Activated CD4-positive, CD25-positive, alpha-beta regulatory T cell treated with anti-CD3 and anti-CD28 coated beads, Interleukin-2, amount 50 U/mL, for 24 hours (primary cell): ENCODE measurements at regions not wholly inside any gene's neighbourhood (a gene's known extent, or its start where the extent isn't known, plus 50 kb on each side); places are given as distances from the start of the nearest gene placed in this dataset.
"Not testable (repeated sequence)": the region's sequence is repeated elsewhere in the genome, so short reads cannot be mapped to it uniquely, and the experiment has no call there.

Experiments
- ATAC-seq, 2 donors: fragments of 150-1000 bp; cut with Tn5 transposase; one replicate each; pipeline ENCODE4 v1.10.0; 2021; ENCODE audit warnings: mild to moderate bottlenecking in 1 of 2, moderate library complexity in 1 of 2

DNA sequence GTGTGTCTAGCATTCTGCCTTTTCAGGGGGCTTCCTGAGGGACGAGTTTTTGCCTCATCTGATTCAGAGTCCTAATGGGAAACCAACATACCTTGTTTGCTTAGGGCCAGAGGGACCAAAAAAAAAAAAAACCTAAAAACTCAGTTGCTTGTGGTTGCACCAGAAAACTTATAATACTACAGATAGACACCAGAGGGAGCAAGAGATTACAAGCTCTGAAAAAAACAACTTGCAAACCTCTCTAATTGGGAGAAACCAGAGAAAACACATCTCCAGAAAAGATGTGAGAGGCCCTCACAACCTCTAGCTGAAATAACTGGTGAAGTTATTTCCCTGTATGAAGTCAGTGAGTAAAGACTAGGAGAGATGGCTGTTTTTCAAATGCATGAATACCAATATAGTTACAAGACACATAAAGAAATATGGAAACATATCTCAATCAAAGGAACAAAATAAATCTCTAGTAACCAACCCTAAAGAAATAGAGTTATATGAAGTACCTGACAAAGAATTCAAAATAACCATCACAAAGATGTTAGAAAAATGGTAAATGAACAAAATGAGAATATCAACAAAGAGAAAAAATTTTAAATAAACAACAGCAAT, 233.7 kb upstream of the NFIA start:
- ATAC-seq: no peak

DNA sequence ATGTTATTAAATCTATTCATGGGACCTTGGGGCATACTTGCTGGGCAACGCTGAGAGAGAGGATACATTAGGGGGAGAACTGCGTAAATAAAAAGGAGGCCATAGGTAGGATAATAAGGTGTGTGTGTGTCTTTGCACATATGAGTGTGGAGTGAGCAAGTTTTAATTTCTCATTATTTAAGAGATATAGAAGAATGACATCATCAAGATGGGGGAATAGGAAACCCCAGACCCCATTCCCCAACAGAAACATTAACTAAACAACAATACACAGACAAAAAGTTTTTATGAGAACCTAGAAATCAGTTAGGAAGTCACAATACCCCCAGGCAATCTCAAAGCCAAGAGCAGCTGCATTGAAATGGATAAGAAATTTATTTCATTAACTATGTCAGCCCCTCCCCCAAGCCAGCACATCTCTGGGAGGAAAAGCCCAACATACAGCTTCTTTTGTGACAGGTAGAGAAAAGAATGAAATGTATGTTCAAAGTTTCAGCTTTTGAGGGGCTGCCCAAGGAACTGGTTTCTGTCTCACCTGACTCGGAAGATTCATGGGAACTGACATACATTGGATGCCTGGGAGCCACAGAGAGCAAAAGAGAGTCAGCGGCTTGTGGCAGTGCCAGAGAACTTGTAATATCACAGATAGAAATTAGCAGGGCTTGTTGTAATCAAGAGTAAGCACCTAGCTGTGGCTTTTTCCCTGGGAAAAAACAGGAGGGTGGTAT, 234.3 kb upstream of the NFIA start:
- no peak for ATAC-seq

DNA sequence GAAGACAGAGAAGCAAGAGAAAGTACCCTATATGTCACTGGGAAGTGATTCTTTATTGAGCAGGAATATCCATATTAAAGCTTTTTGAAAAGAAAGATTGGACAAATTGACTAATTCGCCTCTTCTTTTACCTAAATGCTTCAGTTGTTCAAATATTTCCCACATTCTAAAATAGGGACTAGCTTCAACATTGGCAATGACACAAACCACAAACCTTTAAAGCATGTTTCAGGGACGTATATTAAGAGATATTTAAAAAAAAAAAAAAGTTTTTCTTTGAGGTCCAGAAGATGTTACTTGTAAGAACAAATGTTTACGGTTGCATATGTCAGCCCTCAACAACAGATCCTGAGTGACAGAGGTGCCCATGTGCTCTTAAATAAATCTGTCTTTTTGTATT, 235.0 kb upstream of the NFIA start:
- no peak for ATAC-seq

DNA sequence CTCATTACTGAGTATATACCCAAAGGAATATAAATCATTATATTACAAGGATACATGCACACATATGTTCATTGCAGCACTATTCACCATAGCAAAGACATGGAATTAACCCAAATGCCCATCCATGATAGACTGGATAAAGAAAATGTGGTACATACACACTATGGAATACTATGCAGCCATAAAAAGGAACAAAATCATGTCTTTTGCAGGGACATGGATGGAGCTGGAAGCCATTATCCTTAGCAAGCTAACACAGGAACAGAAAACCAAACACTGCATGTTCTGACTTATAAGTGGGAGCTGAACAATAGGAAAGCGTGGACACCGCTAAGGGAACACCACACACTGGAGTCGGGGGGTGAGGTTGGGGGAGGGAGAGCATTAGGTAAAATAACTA, 236.7 kb upstream of the NFIA start:
- not testable (repeated sequence) for ATAC-seq

DNA sequence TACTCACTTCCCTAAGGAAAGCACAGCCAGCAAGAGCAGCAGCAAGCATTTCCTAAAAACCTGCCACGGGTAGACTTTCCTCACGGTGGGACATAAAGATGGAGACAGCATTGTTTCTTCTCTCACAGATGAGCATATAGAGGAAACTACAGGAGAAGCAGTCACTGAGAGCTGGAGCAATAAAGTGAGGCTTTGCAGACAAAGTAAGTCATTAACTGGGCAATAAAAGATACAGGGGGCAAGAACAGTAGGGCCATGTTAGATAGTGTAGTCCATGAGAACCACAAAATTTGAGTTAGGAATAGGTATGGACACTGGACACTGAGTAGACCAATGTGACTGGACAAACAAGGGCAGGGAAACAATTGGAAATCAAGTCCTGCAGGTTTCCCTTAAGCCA, 240.1 kb upstream of the NFIA start:
- no peak for ATAC-seq

DNA sequence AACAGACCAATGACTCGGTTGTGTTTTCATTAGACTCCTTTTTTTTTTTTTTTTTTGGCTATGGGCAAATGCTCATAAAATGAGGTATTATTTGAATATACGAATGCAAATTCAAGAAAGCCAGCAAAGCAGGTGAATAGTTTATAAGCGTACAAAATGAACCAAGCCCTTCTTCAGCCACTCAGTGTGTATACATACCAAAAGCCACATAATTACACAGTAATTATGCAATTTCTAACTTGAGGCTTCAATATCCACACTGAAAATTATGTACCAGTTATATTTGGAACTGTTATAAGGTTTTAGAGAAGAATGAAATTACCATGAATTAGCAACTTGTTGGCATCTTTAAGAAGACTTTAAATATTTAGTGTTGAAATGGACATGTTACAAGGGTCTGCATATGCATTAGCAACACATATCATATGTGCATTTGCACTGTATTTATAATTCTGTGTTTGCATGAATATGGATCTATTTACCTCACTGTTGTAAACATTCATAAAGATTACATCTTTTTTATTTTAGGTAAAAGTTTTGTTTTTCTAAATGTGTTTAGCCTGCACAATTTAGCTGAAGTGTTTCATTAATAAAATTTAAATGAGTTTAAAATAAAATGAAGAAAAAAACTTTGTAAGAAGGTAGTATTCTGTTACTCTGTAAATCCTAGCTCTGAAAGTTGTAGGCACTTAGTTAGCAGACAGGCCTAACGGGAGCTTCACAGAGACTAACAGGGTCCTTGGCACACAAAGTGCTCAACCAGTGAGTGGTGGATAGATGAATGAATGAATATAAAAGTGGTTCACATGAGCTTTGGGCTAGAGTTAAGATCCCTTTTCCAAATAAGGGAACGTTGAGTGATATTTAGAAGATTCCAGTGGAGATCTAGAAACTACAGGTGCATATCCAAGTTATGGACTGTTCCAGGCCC, 241.0 kb upstream of the NFIA start:
- no peak for ATAC-seq

DNA sequence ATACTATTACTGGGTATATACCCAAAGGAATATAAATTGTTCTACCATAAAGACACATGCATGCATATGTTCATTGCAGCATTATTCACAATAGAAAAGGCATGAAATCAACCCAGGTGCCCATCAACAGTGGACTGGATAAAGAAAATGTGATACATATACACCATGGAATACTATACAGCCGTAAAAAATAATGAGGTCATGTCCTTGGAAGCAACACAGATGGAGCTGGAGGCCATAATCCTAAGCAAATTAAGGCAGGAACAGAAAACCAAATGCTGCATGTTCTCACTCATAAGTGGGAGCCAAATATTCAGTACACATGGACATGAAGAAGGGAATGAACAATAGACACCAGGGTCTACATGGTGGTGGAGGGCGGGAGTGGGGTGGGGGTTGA, 241.9 kb upstream of the NFIA start:
- not testable (repeated sequence) for ATAC-seq

DNA sequence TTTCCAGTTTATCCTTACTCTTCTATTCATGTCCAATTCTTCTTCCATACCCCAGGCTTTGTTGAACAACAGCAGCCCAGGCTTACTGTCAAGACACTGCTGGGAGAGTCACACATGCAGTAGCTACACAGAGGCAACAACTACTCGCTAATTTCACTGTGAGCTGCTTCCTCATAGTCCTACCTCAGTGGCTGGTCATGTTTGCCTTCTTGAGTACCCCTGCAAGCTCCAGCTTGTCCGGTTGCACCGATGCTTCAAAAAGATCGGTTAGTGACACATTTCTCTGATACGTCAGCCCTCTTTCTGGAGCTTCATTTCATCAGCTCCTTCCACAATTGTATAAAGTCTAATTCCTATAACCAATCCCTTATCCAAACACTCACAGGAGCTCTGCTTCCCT, 246.7 kb upstream of the NFIA start:
- no peak for ATAC-seq

DNA sequence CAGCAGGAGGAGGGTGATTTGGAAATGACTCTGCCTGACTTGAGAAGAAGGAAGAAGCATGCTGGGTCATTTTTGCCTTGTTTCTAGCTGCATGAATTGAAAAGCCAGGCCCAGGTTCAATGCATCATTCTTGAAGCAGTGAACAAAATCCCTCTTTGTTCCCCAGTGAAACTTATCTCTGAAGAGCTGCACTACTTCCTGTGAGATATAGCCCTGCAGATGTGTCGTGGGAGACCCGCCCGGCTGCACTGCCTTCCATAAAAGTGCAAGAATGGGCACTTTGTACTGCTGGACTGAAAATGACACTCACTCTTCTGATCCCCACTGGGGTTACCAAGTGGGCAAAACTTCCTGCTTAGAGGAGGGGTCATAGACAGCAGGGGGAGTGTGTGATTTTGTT, 249.2 kb upstream of the NFIA start:
- no peak for ATAC-seq

DNA sequence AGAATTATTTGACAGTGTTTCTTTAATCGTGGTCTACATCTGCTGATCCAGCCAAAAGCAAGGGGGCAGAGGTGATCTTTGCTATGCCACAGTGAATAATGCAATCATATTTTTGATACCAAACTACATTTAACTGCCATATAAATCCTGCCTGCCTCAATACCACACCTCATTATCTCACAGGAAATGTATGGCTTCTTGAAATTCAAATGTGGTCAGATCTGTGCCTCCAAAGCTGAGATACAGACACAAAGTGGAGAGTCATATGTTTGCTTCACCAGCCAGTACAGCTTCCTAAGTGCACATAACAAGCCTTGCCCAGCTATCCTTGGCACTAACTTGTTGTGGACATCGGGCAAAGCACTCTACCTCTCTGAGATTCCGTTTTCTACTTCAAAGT, 250.0 kb upstream of the NFIA start:
- ATAC-seq: no peak

DNA sequence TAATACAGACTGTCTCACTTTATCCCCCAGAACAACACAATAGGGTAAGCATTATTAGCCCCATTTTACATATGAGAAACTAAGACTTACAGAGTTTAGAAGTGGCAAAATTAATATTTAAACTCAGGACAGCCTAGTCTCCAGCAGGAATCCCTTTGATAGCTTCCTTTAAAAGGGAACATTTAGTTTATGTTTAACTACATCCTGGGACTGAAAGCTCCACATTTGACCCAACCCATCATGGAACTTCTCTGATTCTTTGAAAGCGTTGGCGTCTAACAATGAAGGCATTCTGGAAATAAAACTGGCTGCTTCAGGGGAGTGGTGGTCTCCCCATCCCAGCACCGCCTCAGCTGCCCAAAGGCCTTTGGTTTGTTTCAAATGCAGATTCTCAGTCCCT, 250.6 kb upstream of the NFIA start:
- ATAC-seq: no peak

DNA sequence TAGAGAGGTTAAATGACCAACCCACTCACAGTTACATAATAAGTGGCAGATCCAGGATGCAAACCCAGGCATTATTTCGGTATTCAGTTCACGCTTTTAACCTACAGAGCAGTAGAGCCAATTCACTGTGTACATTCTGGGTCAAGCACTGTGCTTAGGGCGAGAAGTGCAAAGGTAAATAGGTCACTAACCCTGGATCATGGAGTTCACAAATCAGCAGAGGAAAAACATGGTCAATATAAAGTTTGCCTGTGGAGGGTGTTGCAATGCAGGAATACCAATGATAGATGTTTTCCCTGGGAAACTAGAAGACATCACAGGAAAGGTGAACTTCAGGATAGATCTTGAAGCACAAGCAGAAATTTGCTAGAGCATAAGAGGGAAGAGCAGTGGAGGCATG, 253.4 kb upstream of the NFIA start:
- ATAC-seq: no peak

DNA sequence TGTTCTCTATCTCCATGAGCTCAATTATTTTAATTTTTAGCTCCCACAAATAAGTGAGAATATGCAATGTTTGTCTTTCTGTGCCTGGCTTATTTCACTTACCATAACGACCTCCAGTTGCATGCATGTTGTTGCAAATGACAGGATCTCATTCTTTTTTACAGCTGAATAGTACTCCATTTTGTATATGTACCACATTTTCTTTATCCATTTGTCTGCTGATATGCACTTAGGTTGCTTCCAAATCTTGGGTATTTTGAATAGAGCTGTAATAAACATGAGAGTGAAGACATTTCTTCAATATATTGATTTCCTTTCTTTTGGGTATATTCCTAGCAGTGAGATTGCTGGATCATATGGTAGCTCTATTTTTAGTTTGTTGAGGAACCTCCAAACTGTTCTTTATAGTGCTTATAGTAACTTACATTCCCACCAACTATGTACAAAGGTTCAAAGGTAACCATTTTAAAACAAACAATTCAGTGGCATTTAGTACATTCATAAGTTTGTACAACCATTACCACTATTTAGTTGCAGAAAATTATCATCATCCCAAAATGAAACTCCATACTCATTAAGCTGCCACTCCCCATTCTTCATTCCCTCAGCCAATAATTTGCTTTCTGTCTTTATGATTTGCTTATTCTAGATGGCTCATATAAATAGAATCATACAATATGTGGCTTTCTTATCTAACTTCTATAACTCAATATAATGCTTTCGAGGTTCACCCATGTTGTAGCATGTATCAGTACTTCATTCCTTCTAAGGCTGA, 255.9 kb upstream of the NFIA start:
- ATAC-seq: no peak

DNA sequence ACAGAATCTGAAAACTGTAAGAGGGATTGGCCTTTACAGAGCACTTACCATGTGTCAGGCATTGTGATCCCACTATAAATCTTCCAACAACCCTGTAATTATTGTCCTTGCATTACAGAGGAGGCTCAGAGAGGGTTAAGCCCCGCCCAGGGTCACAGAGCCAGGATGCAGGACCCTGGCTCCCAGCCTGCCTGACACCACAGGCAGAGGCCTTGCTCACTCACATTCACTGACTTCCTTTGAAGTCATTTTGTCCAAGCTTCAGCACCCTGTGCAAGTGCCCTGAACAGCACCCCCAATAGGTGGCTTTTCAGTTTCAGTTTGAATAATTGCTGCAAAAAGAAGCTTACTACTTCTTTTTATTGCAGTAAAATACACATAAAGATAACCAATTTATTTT, 256.8 kb upstream of the NFIA start:
- ATAC-seq: no peak

DNA sequence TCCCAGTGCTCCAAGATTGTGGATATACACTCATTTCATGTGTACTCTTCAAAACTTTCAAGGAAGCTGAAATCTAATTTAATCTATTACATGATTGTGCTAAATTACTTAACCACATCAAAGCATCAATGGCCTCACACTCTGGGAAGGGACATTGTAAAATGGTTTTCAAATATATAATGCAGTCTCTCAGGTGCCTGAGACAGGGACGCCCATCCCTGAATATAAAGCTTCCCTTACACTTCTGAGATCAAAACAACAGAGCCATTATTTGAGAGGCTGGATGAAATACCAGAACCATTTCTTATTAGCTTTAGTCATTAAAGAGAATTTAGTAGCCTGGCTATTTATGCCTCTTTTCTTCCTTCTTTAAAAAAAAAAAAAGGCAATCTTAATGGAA, 259.2 kb upstream of the NFIA start:
- no peak for ATAC-seq

DNA sequence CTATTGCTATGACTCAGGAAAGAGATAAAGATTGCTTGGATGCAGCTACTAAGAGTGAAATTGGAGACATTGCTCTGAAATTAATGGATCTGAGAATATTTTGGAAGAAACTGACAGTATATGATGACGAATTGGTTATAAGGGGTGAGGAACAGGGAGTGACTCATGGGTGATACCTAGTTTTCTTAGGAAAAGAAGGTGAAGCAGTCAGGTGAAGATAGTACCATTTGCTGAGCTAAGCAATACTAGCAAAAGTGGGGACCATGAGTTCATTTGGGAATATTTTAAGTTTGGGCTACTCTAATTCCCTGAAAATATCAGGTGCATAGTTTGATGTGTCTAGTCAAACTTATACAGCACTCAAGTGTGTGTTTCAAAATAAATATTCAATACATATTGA, 260.1 kb upstream of the NFIA start:
- no peak for ATAC-seq

DNA sequence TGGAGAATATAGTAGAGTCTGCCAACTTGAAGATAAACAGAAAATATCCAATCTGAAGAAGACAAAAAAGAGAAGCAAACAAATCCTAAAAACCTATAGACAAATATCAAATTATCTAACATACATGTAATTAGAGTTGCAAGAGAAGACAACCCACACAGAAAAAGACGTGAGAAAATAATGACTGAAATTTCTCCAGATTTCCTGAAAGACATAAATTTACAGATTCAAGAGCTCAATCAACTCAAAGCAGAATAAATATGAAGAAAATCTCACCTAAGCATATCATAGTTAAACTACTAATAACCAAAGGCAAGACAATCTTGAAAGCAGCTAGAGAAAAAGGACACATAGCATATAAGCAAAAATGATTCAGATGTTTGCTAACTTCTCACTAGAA, 261.2 kb upstream of the NFIA start:
- ATAC-seq: no peak

DNA sequence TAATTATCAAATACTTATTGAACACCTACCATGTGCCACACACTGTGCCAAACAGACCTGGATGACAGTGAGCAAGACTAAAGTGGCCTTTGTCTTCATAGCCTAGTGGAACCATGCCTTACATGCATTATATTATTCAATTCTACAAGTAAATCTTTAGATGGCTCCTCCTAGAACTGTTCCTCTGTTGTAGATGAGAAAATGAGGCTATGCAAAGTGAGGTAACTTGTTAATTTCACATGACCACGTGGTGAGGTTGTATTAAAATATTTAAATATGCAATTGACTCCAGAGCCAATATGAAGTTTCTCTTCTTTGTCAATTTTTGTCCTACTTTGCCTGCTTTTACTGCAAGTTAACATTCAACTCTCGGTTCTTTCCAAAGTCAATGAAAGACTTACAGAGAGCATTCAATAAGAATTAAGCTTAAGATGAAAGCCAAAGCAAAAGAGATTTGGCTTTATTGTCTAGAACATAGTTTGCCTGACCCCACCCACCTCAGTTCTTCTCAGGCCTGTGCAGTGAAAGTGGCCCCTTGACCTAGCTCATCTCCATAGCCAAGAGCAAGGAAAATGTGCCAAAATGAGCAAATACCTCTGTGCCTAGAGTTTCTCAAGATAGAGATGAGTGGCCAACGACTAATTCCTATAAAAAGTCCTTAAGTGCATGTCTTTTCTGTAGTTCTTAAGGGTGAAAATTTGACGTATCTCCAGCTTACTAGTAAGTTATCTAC, 263.2 kb upstream of the NFIA start:
- ATAC-seq: no peak

DNA sequence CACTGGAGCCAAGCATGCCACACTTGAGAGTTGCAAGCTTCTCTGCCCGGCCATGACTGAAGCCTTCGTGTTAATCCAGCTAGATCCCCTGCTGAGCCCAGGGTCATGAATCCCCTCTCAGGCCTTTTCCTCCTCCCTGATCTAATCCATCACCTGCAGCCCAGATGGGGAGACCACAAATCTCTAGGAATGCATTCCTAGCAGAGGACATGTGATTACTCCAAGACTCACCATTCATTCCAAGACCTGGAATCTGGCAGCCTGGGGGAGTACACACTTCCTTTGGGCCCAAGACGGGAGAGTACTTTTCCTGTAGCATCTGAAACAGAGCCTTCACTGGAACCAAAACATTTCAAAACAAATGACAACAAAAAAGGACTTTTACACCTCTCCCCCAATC, 269.3 kb upstream of the NFIA start:
- ATAC-seq: no peak

DNA sequence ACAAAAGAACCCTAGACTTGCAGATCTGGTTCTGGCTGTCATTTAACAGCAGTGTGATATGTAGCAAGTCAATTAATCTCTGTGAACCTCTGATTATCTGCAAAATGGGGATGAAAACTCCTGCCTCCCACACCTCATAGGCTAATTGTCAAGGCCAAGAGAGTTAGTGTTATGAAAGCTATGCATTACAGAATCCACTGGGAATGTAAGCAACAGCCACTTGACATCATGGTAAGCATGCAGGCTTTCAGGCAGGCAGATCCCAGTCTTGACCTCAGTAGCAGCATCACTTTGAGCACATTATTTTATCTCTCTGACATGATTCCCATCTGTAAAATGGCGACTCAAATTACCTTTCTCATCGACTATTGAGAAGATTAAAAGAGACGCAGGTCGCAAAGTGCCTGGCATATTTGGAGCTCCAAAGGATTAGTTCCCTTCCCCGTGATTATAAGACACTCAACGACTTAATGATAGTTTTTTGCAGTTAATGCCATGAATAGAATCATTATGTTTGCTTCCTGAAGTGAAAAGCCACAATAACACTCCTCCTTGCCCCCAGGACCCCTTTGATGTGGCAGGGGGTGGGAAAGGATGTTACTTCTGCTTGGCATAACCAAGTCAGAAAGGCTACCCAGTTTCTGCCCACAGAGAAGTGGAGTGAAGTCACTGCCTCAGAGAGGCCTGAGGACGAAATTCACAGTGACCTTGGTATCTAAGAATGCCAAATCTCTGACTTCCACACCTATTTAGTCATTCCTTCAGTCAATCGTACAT, 273.0 kb upstream of the NFIA start:
- no peak for ATAC-seq

DNA sequence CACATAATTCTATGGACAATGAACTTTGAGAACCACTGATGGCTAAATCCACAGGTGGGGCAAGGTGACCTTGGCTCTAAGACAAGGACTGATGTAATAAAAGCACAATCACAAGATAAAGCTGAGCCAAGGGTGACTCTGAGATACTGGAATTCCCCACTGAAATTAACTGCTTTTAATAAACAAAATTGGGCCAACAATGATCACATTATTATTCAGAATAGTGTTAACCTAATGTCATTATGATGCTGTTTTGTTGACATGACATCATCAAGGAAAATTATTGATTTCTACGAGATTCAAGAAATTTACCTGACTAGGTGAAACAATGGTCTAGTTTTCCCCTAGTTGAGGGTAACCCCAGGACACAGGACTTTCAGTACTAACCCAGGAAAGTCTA, 273.7 kb upstream of the NFIA start:
- no peak for ATAC-seq

DNA sequence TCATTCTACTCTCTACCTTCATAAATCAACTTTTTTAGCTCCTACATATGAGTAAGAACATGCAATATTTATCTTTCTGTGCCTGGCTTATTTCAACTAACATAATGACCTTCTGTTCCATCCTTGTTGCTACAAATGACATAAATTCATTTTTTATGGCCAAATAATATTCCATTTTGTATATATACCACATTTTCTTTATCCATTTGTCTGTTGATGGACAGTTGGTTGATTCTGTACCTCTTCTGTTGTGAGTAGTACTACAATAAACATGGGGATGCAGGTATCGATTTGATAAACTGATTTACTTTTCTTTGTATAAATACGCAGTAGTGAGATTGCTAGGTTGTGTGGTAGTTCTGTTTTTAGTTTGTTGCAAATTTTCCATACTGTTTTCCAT, 279.5 kb upstream of the NFIA start:
- no peak for ATAC-seq
